ENCODE measurements at regions not wholly inside any gene's neighbourhood (a gene's known extent, or its start where the extent isn't known, plus 50 kb on each side); places are given as distances from the start of the nearest gene placed in this dataset.

- ChIA-PET POLR2A (no interaction called here), CTCF (no interaction called here)
- DNase-seq (ENCODE audit: low read depth, low spot score) = no peak
- H3K4me3 ChIP-seq (ENCODE audit: low read depth, low read length) = no peak overlapping the region
- TF ChIP-seq CTCF (IDR thresholded peaks at IDR 0.05; ENCODE audit: insufficient read depth, low read length, missing control alignments) = no peak
These were observed 82.8 kb downstream of the SPATA19 start for GRCh38 chr11:133762538-133762937.

- no peak for DNase-seq (ENCODE audit: low read depth, low spot score)
- no peak for TF ChIP-seq CTCF (IDR thresholded peaks at IDR 0.05; ENCODE audit: insufficient read depth, low read length, missing control alignments)
- ChIA-PET CTCF (no interaction called here), POLR2A (no interaction called here)
- H3K4me3 ChIP-seq (ENCODE audit: low read depth, low read length) = no peak overlapping the region
These were observed 92.2 kb downstream of the SPATA19 start for GRCh38 chr11:133753150-133753549.

- CTCF ChIA-PET = no interaction called here
- H3K4me3 ChIP-seq (ENCODE audit: low read depth, low read length) = no peak overlapping the region
- TF ChIP-seq CTCF (IDR thresholded peaks at IDR 0.05; ENCODE audit: insufficient read depth, low read length, missing control alignments) = no peak
- DNase-seq (ENCODE audit: low read depth, low spot score) = no peak
- POLR2A ChIA-PET = no interaction called here
These were observed 95.5 kb downstream of the SPATA19 start for GRCh38 chr11:133749841-133750240.

GRCh38 chr11:133747409-133747808, 97.9 kb downstream of the SPATA19 start:
- POLR2A ChIA-PET = no interaction called here
- no peak for DNase-seq (ENCODE audit: low read depth, low spot score)
- no peak overlapping the region for H3K4me3 ChIP-seq (ENCODE audit: low read depth, low read length)
- TF ChIP-seq CTCF (IDR thresholded peaks at IDR 0.05; ENCODE audit: insufficient read depth, low read length, missing control alignments) = no peak
- CTCF ChIA-PET = no interaction called here

- POLR2A ChIA-PET = no interaction called here
- DNase-seq (ENCODE audit: low read depth, low spot score) = no peak
- no peak for TF ChIP-seq CTCF (IDR thresholded peaks at IDR 0.05; ENCODE audit: insufficient read depth, low read length, missing control alignments)
- CTCF ChIA-PET = no interaction called here
- no peak overlapping the region for H3K4me3 ChIP-seq (ENCODE audit: low read depth, low read length)
These were observed 98.5 kb downstream of the SPATA19 start for GRCh38 chr11:133746663-133747306.

GRCh38 chr11:133745791-133746190, 99.5 kb downstream of the SPATA19 start:
- no peak for TF ChIP-seq CTCF (IDR thresholded peaks at IDR 0.05; ENCODE audit: insufficient read depth, low read length, missing control alignments)
- no peak overlapping the region for H3K4me3 ChIP-seq (ENCODE audit: low read depth, low read length)
- no peak for DNase-seq (ENCODE audit: low read depth, low spot score)
- POLR2A ChIA-PET = no interaction called here
- CTCF ChIA-PET = no interaction called here

Measured in AG04449 (cell line).